ENCODE measurements at regions not wholly inside any gene's neighbourhood (a gene's known extent, or its start where the extent isn't known, plus 50 kb on each side); places are given as distances from the start of the nearest gene placed in this dataset.

- Histone ChIP-seq H4K20me1 (replicated peaks; ENCODE audit: insufficient read depth) (no peaks in the 10 kb centered on the region), H3K27ac (ENCODE audit: low read depth) (no peak overlapping the region), H3K27me3 (ENCODE audit: insufficient read depth) (no peaks in the 10 kb centered on the region), H3K36me3 (ENCODE audit: insufficient read depth) (no peaks in the 10 kb centered on the region), H3K9me2 (ENCODE audit: insufficient read depth) (no peaks in the 10 kb centered on the region), H3K4me1 (ENCODE audit: insufficient read depth) (no peaks in the 10 kb centered on the region), H2AFZ (no peak overlapping the region), H3F3A (replicated peaks; ENCODE audit: low read depth) (no peaks in the 10 kb centered on the region), H3K4me3 (no peak overlapping the region), H3K4me2 (no peak overlapping the region), H3K79me2 (replicated peaks; ENCODE audit: insufficient read depth) (no peaks in the 10 kb centered on the region)
- Mint-ChIP-seq H3K36me3 (ENCODE audit: low read depth) (peaks cover 2% of the 10 kb centered on the region), H3K9me3 (peaks cover 6% of the 10 kb centered on the region), H3K4me1 (no peaks in the 10 kb centered on the region), H3K27ac (no peak overlapping the region), H3K4me3 (no peak overlapping the region), H3K27me3 (ENCODE audit: insufficient read depth, low read depth, poor library complexity) (no peaks in the 10 kb centered on the region)
- ATAC-seq (no peak), DNase-seq (ENCODE audit: low spot score) (no peak)
- TF ChIP-seq STAT1 (IDR thresholded peaks at IDR 0.05; ENCODE audit: unreplicated experiment) (no peak), JUNB (IDR thresholded peaks at IDR 0.05; ENCODE audit: unreplicated experiment) (no peak), EZH2 (IDR thresholded peaks at IDR 0.05; ENCODE audit: low read depth, unreplicated experiment) (no peak), EZH2phosphoT487 (IDR thresholded peaks at IDR 0.05; ENCODE audit: unreplicated experiment) (no peak), REST (IDR thresholded peaks at IDR 0.05; ENCODE audit: unreplicated experiment) (no peak), ZNF331 (CRISPR knock-in tag; IDR thresholded peaks at IDR 0.05; ENCODE audit: low read depth) (no peak), POLR2AphosphoS5 (IDR thresholded peaks at IDR 0.05; ENCODE audit: low read depth) (no peak), ZNF462 (CRISPR knock-in tag; IDR thresholded peaks at IDR 0.05) (no peak), CTCF (conservative IDR thresholded peaks at IDR 0.05; ENCODE audit: low read depth in 2 of 2) (no peak), ZNF114 (CRISPR knock-in tag; IDR thresholded peaks at IDR 0.05) (no peak), CREB1 (CRISPR knock-in tag; IDR thresholded peaks at IDR 0.05; ENCODE audit: low read depth) (no peak), NANOG (IDR thresholded peaks at IDR 0.05; ENCODE audit: borderline replicate concordance) (no peak)
- TF ChIP-seq, protein P1, sequence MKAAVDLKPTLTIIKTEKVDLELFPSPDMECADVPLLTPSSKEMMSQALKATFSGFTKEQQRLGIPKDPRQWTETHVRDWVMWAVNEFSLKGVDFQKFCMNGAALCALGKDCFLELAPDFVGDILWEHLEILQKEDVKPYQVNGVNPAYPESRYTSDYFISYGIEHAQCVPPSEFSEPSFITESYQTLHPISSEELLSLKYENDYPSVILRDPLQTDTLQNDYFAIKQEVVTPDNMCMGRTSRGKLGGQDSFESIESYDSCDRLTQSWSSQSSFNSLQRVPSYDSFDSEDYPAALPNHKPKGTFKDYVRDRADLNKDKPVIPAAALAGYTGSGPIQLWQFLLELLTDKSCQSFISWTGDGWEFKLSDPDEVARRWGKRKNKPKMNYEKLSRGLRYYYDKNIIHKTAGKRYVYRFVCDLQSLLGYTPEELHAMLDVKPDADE (IDR thresholded peaks at IDR 0.05), result no peak
These were observed 304.3 kb upstream of the ARRDC3 start for GRCh38 chr5:91687430-91687829.

Data from GM23338 (cell line).